ENCODE measurements at regions not wholly inside any gene's neighbourhood (a gene's known extent, or its start where the extent isn't known, plus 50 kb on each side); places are given as distances from the start of the nearest gene placed in this dataset.

DNA sequence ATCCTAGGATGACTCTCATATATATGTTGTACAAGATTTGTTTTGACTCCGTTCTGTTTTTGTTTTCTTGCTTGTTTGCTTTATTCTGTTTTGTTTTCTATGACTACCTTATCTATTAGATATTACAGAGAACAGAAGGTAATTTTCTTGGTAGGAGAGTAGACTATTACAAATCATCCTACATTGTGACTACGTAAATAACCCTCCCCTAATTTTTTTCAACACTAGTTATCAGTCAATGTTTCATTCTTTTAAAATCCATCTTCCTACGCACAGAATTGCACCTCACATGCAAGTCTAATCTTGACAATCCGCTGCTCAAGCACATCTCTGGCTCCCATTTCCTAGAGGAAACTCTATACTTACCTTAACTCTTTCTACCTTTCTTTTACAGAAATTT lies 792.3 kb upstream of the PIK3C3 start:
- TF ChIP-seq, protein P1, sequence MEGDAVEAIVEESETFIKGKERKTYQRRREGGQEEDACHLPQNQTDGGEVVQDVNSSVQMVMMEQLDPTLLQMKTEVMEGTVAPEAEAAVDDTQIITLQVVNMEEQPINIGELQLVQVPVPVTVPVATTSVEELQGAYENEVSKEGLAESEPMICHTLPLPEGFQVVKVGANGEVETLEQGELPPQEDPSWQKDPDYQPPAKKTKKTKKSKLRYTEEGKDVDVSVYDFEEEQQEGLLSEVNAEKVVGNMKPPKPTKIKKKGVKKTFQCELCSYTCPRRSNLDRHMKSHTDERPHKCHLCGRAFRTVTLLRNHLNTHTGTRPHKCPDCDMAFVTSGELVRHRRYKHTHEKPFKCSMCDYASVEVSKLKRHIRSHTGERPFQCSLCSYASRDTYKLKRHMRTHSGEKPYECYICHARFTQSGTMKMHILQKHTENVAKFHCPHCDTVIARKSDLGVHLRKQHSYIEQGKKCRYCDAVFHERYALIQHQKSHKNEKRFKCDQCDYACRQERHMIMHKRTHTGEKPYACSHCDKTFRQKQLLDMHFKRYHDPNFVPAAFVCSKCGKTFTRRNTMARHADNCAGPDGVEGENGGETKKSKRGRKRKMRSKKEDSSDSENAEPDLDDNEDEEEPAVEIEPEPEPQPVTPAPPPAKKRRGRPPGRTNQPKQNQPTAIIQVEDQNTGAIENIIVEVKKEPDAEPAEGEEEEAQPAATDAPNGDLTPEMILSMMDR (IDR thresholded peaks at IDR 0.05): no peak
- TF ChIP-seq EZH2 (IDR thresholded peaks at IDR 0.05) (no peak), EZH2phosphoT487 (IDR thresholded peaks at IDR 0.05) (no peak)
